ENCODE measurements at regions not wholly inside any gene's neighbourhood (a gene's known extent, or its start where the extent isn't known, plus 50 kb on each side); places are given as distances from the start of the nearest gene placed in this dataset.

DNA sequence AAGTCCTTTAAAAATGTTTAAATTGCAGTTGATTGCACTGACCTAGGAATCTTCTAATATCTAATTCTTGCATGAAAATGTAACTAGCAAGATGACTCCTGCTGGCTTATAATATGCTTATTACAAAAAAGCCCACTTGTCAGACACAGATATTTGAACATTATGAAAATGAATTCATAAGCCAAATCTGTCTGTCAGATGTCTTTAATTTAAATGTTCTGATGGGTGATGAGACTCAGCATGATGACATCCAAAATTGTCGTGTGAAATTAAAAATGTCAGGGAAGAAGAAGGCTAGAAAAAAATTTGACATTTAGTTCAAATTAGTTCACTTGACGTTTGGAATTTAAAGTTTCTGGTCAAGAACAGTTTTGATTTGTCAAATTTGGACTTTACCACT is 277.8 kb downstream of the PHF14 start:
- POLR2A ChIA-PET = no interaction called here
- CTCF ChIA-PET = interaction anchor here (0.7 kb wide), 1 partner anchor 92 kb away, joined by 3 read pairs; no protein-coding TSS in a partner anchor
- TF ChIP-seq, protein P1, sequence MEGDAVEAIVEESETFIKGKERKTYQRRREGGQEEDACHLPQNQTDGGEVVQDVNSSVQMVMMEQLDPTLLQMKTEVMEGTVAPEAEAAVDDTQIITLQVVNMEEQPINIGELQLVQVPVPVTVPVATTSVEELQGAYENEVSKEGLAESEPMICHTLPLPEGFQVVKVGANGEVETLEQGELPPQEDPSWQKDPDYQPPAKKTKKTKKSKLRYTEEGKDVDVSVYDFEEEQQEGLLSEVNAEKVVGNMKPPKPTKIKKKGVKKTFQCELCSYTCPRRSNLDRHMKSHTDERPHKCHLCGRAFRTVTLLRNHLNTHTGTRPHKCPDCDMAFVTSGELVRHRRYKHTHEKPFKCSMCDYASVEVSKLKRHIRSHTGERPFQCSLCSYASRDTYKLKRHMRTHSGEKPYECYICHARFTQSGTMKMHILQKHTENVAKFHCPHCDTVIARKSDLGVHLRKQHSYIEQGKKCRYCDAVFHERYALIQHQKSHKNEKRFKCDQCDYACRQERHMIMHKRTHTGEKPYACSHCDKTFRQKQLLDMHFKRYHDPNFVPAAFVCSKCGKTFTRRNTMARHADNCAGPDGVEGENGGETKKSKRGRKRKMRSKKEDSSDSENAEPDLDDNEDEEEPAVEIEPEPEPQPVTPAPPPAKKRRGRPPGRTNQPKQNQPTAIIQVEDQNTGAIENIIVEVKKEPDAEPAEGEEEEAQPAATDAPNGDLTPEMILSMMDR (IDR thresholded peaks at IDR 0.05; ENCODE audit: control extremely low read depth, extremely low read depth, low read depth, missing control alignments) = no peak
- no peak for DNase-seq (ENCODE audit: extremely low spot score)

DNA sequence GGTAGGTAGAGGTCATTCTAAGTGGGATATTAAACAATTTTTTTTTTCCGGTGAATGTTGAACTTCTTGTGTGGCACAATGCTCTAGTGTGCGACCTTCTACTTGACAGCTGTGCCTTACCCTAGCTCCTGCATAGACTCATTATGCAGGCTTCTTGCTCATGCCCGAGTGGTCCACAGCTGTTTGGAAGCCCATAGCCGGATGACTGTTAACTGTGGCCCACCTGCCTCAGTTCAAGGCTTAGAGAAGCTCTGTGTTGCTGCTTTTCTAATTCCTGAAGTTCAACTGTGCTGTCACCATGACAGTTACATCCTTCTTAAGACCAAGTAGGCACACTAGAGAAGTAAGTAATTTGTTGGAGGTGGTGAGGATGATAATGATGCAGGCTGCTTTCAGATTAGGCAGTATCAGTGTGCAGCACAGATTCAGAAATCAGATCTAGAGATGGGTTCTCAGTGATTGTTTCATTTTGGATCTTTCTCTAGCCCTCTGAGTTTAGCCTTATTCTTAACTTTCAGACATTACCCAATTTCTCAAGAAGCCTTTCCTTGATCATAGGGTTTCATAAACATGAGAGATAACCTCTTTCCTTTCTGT is 278.4 kb downstream of the PHF14 start:
- CTCF ChIA-PET = interaction anchor here (0.9 kb wide), 1 partner anchor 9 kb away, joined by 4 read pairs; no protein-coding TSS in a partner anchor
- TF ChIP-seq, protein P1 (IDR thresholded peaks at IDR 0.05; ENCODE audit: control extremely low read depth, extremely low read depth, low read depth, missing control alignments) = no peak
- POLR2A ChIA-PET = no interaction called here
- no peak for DNase-seq (ENCODE audit: extremely low spot score)

DNA sequence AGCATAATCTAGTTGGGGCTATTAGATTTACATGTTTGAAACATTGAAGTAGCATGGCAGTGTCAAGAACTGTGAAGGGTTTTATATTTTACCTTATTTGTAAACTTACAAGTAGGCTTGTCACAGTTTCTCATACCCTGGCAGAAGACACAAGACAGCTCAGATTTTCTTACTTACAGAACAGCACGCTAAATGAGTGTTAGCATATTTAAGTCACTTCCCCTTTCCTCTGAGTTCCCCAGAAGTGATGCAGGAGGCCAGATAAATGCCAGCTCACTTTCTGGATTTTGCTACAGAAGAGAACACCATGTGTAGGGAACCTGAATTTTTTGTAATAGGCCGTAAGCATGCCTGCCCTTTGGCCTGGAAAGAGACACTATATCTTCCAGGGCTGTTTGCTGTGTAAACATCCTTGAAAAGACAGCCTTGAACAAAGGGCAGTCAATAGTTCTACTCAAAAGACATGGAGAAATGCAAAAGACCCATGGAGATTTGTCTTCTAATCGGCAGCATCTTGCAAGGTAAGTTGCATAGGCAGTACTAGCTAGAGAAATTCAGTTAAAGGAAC is 279.1 kb downstream of the PHF14 start:
- no peak for DNase-seq (ENCODE audit: extremely low spot score)
- TF ChIP-seq, protein P1 (IDR thresholded peaks at IDR 0.05; ENCODE audit: control extremely low read depth, extremely low read depth, low read depth, missing control alignments) = no peak
- ChIA-PET POLR2A (no interaction called here), CTCF (interaction anchor here (0.9 to 1.2 kb wide), 2 partner anchors 8 to 12 kb away, joined by 3 to 4 read pairs; no protein-coding TSS in a partner anchor)

DNA sequence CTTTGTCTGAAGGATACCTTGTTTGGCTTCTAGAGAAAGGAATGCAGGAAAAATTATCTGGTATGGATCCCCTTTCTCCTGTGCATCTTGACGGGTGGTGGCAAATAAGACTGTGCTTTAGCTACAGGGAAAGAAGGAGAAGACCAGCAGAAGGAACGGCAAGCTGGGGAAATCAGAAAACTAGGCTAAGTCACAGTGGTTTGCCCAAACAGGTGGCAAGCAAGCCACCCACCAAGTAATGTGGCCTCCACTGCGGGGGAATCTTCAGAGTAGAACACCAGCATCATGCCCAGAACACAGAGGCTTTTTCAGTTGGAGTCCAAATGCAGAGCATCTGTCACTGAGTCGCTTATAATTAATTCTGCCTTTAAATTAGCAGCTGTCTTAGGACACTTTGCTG is 282.8 kb downstream of the PHF14 start:
- TF ChIP-seq, protein P1 (IDR thresholded peaks at IDR 0.05; ENCODE audit: control extremely low read depth, extremely low read depth, low read depth, missing control alignments) = no peak
- ChIA-PET POLR2A (no interaction called here), CTCF (interaction anchor here (2.3 kb wide), 1 partner anchor 45 kb away, joined by 9 read pairs; no protein-coding TSS in a partner anchor)
- DNase-seq (ENCODE audit: extremely low spot score) = no peak

DNA sequence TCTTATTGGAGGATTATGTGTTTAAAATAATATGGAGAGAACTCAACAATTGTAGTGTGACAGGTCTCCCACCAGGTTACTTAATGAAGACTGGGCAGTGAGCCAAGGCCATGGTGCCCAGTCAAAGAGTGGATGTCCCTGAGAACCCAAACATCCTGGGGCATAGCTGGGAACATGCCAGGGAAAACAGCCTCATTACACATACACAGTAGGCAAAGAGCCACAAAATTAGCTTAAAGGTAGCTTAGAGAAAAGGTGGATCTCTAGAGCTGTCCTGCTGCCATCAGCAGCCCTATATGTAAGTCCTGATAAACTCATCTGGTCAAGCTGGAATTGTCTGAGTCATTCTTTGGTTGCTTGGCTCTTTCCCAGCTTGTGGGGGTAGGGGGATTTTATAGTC is 287.8 kb downstream of the PHF14 start:
- TF ChIP-seq, protein P1 (IDR thresholded peaks at IDR 0.05; ENCODE audit: control extremely low read depth, extremely low read depth, low read depth, missing control alignments) = no peak
- DNase-seq (ENCODE audit: extremely low spot score) = no peak
- CTCF ChIA-PET = interaction anchor here (1.4 kb wide), 1 partner anchor 9 kb away, joined by 4 read pairs; no protein-coding TSS in a partner anchor
- POLR2A ChIA-PET = no interaction called here

DNA sequence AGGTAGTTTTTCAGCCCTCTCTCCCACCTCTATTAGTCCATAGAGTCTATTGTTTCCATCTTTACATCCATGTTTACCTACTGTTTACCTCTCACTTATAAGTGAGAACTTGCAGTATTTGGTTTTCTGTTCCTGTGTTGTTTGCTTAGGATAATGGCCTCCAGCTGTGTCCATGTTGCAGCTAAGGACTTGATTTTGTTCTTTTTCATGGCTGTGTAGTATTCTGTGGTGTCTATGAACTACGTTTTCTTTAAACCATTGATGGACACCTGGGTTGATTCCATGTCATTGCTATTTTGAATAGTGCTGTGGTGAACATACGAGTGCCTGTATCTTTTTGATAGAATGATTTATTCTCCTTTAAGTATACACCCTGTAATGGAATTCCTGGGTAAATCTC is 292.4 kb downstream of the PHF14 start:
- POLR2A ChIA-PET = no interaction called here
- DNase-seq (ENCODE audit: extremely low spot score) = no peak
- TF ChIP-seq, protein P1 (IDR thresholded peaks at IDR 0.05; ENCODE audit: control extremely low read depth, extremely low read depth, low read depth, missing control alignments) = no peak
- CTCF ChIA-PET = interaction anchor here (1.3 kb wide), 1 partner anchor 12 kb away, joined by 3 read pairs; no protein-coding TSS in a partner anchor
